AG09309 (cell line): ENCODE measurements at regions not wholly inside any gene's neighbourhood (a gene's known extent, or its start where the extent isn't known, plus 50 kb on each side); places are given as distances from the start of the nearest gene placed in this dataset.

Experiments used
- DNase-seq: peaks from one replicate; pipeline ENCODE4 v3.0.0-alpha.2; 2010; ENCODE audit warnings: low read depth
- H3K4me3 ChIP-seq: 2 replicates; pipeline ENCODE4 v1.5.1; 2011; ENCODE audit warnings: mild to moderate bottlenecking, low read depth, low read length, moderate library complexity; ENCODE audit not compliant: control insufficient read depth
- TF ChIP-seq, protein P1 (sequence below): IDR thresholded peaks from 2 replicates; pipeline ENCODE4 v1.5.1; 2011; ENCODE audit warnings: mild to moderate bottlenecking, low read depth, low read length, inconsistent platforms; ENCODE audit not compliant: insufficient read depth, control insufficient read depth; ENCODE audit errors: missing control alignments

DNA sequence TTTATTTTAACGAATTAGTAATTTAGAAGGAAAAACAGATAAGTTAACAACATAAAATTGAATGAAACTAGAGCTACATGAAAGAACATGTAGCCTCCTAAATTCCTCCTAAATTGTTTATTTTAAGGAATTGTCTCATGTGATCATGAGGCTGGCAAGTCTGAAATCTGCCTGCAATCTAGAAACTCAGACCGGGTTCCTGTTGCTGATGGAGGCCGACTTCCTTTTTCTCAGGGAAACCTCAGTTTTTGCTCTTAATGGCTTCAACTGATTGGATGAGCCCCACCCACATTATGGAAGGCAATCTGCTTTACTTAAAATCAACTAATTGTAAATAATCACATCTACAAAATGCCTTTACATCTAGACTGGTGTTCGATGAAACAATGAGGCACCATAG is 205.0 kb upstream of the ADRA1D start:
- DNase-seq: no peak
- TF ChIP-seq, protein P1, sequence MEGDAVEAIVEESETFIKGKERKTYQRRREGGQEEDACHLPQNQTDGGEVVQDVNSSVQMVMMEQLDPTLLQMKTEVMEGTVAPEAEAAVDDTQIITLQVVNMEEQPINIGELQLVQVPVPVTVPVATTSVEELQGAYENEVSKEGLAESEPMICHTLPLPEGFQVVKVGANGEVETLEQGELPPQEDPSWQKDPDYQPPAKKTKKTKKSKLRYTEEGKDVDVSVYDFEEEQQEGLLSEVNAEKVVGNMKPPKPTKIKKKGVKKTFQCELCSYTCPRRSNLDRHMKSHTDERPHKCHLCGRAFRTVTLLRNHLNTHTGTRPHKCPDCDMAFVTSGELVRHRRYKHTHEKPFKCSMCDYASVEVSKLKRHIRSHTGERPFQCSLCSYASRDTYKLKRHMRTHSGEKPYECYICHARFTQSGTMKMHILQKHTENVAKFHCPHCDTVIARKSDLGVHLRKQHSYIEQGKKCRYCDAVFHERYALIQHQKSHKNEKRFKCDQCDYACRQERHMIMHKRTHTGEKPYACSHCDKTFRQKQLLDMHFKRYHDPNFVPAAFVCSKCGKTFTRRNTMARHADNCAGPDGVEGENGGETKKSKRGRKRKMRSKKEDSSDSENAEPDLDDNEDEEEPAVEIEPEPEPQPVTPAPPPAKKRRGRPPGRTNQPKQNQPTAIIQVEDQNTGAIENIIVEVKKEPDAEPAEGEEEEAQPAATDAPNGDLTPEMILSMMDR: no peak
- no peak overlapping the region for H3K4me3 ChIP-seq

DNA sequence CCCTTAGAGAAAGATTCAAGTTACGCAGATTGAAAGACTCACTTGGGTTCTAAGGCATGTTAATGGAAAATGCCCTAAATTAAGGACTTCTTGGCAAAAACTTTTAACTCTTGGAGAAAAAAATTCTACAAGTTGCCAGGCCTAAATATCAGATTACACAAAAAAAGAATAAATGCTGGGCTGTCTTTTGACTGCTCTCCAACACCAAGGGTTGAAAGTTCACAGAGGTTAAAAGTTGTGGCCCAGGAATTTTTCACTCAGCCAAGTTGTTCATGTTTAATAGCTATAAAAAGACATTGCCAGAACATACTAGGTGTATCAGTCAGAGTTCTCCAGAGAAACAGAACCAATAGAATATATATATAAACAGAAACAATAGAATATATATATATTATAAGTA is 204.3 kb upstream of the ADRA1D start:
- TF ChIP-seq, protein P1: no peak
- no peak overlapping the region for H3K4me3 ChIP-seq
- no peak for DNase-seq

DNA sequence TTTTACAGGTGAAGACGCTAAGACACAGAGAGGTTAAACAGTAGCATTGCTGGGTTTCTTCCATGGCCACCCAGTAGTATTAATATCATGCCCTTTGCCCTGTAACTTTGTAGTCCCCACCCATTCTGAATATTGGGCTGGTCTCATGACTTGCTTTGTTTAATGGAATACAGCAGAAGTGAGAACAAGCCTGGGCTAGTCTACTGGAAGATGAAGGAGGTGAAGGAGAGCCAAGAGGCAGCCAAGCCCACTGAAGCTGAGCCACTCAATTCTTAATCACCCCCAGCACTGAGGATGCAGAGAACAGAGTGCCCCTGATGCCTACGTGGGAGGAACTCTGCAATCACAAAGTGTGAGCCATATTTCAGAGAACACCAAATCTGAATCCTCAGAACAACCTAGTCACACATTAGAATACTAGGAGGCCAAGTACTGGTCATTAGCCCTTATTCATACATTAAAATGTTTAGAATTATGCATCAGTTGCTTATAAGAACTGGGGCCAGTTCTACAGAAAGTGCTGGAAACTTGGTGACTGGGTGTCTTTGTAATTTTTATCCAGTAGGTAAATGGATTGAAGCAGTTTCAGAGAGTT is 202.5 kb upstream of the ADRA1D start:
- H3K4me3 ChIP-seq: no peak overlapping the region
- DNase-seq: no peak
- TF ChIP-seq, protein P1: no peak

DNA sequence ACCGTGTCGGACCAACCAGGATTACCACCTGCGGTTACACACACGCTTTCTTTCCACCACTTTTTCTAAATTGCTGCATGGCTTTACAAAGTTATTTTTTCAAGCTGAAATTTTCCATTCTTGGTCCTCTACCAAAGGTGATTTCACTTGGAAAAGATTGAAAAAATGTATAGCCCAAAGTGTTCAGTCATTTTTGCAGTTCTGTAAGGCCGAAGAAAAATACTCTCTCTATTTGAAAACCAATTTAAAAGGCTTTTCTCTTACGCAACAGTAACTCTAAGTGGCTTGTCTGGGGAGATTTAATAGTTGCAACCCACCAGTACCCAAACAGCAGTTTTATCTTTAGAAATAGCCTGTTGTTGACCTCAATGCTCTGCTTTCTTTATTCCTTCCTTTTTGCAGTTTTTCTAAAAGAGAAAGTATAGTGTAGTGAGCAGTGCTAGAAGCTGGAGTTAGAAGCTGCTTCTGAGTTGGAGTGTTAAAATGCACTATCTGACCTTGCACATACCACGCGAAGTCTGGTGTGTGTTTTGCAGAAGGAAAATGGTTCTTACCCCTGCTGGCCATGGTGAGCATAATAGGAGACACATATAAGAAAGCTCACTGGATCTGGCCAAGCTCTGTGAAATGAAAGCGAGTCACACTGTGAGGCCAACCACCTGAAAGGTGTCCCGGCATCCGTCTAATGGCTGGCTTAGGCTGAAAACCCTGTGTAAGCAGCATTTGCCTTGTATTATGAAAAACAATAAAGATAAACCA is 201.0 kb upstream of the ADRA1D start:
- H3K4me3 ChIP-seq: no peak overlapping the region
- no peak for DNase-seq
- TF ChIP-seq, protein P1: peak; percentile 44

DNA sequence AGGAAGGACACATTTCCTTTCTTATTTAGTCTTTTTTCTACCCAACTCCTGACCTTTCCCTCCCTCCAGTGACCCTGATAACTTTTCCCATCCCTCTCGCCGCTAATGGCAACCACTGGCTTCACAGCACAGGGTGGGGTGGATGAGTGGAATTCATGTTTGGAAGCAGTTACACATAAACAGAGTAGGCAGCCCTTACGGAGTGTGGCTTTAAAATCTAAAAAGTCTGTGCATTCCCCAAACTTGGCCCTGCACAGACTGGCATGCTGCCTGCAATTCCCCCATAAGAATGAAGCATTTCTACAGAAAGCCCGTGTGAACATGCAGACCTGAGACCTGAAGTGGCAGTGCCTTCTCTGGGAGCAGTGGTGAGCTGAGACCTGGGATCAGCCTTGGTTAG is 196.7 kb upstream of the ADRA1D start:
- no peak for DNase-seq
- H3K4me3 ChIP-seq: no peak overlapping the region
- TF ChIP-seq, protein P1: no peak

DNA sequence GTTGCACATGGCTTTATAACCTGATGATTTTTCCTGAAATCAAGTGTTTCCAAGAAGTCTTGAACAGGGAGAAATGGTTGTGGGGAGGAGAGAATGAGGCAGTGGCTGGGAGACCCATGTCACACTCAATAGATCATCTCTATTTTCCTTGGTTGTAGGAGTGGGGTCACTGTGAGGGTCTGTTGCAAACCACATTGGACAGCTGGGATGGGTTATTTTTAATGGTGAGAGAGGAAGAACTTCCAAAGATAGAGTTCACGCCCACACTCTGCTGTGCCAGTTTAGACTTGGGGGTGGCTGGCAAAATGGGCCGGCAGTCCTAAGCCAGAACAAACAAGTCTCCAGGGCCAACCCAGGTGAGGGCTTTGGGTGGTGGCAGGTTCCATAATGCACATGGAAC is 196.2 kb upstream of the ADRA1D start:
- H3K4me3 ChIP-seq: no peak overlapping the region
- TF ChIP-seq, protein P1: no peak
- no peak for DNase-seq
